ENCODE measurements at regions not wholly inside any gene's neighbourhood (a gene's known extent, or its start where the extent isn't known, plus 50 kb on each side); places are given as distances from the start of the nearest gene placed in this dataset.
"Not testable (repeated sequence)": the region's sequence is repeated elsewhere in the genome, so short reads cannot be mapped to it uniquely, and the experiment has no call there.

DNA sequence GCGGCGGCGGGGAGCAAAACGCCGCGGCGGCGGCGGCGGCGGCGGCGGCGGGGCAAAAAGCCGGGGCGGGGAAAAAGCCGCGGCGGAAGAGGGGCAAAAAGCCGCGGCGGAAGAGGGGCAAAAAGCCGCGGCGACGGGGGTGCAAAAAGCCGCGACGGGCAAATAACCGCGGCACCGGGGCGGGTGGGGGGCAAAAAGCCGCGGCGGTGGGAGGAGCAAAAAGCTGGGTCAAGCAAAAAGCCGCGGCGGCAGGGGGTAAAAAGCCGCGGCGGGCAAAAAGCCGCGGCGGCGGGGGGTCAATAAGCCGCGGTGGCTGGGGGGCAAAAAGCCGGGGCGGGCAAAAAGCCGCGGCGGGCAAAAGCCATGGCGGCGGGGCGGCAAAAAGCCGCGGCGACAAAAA is 1633.2 kb downstream of the RPIA start:
- TF ChIP-seq, protein P1, sequence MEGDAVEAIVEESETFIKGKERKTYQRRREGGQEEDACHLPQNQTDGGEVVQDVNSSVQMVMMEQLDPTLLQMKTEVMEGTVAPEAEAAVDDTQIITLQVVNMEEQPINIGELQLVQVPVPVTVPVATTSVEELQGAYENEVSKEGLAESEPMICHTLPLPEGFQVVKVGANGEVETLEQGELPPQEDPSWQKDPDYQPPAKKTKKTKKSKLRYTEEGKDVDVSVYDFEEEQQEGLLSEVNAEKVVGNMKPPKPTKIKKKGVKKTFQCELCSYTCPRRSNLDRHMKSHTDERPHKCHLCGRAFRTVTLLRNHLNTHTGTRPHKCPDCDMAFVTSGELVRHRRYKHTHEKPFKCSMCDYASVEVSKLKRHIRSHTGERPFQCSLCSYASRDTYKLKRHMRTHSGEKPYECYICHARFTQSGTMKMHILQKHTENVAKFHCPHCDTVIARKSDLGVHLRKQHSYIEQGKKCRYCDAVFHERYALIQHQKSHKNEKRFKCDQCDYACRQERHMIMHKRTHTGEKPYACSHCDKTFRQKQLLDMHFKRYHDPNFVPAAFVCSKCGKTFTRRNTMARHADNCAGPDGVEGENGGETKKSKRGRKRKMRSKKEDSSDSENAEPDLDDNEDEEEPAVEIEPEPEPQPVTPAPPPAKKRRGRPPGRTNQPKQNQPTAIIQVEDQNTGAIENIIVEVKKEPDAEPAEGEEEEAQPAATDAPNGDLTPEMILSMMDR (IDR thresholded peaks at IDR 0.05; ENCODE audit: low read length), result not testable (repeated sequence)
- not testable (repeated sequence) for TF ChIP-seq EZH2 (IDR thresholded peaks at IDR 0.05; ENCODE audit: borderline replicate concordance, low read length)
